Neural cell (in vitro differentiated cells): ENCODE measurements at regions not wholly inside any gene's neighbourhood (a gene's known extent, or its start where the extent isn't known, plus 50 kb on each side); places are given as distances from the start of the nearest gene placed in this dataset.

Experiments
- H2AFZ ChIP-seq: fragments of 200-600, 300-800 bp; sonication (generic), shearing (Covaris generic); 2 replicates; pipeline ENCODE4 v1.6.0; 2014; ENCODE audit warnings: low read depth, mild to moderate bottlenecking, antibody characterized with exemption, low read length, moderate library complexity
- H3F3A ChIP-seq: fragments of 200-600 bp; shearing (Covaris generic); 2 replicates; pipeline ENCODE4 v1.6.1; 2016; ENCODE audit warnings: mild to moderate bottlenecking, moderate library complexity, mixed read lengths, antibody characterized with exemption, low read length; ENCODE audit not compliant: insufficient read depth, poor library complexity, severe bottlenecking
- H3K27ac ChIP-seq: fragments of 200-600, 300-800 bp; sonication (generic), shearing (Covaris generic); 2 replicates; pipeline ENCODE4 v1.5.1; 2014; ENCODE audit warnings: mild to moderate bottlenecking, low read length, moderate library complexity
- H3K27me3 ChIP-seq: fragments of 300-800, 200-600 bp; sonication (generic), shearing (Covaris generic); 2 replicates; pipeline ENCODE4 v1.6.0; 2014; ENCODE audit warnings: mild to moderate bottlenecking, low read depth, low read length, moderate library complexity; ENCODE audit not compliant: insufficient read depth
- H3K36me3 ChIP-seq: fragments of 300-800, 200-600 bp; sonication (generic), shearing (Covaris generic); 2 replicates; pipeline ENCODE4 v1.5.1; 2014; ENCODE audit warnings: mild to moderate bottlenecking, antibody characterized with exemption, low read length, moderate library complexity; ENCODE audit not compliant: insufficient read depth
- H3K4me2 ChIP-seq: fragments of 300-800, 200-600 bp; sonication (generic), shearing (Covaris generic); 2 replicates; pipeline ENCODE4 v1.6.0; 2014; ENCODE audit warnings: mild to moderate bottlenecking, low read length
- H3K4me3 ChIP-seq: fragments of 300-800, 200-600 bp; sonication (generic), shearing (Covaris generic); 2 replicates; pipeline ENCODE4 v1.5.1; 2014; ENCODE audit warnings: mild to moderate bottlenecking, low read length, moderate library complexity
- H3K79me2 ChIP-seq: fragments of 200-600 bp; shearing (Covaris generic); replicated peaks from 2 replicates; pipeline ENCODE4 v1.6.0; 2014; ENCODE audit warnings: mild to moderate bottlenecking, low read length, moderate library complexity; ENCODE audit not compliant: insufficient read depth
- H3K9ac ChIP-seq: fragments of 300-800, 200-600 bp; sonication (generic), shearing (Covaris generic); 2 replicates; pipeline ENCODE4 v1.6.1; 2016; ENCODE audit warnings: mild to moderate bottlenecking, low read length, mixed read lengths
- H3K9me2 ChIP-seq: fragments of 200-600 bp; shearing (Covaris generic); 2 replicates; pipeline ENCODE4 v1.6.1; 2016; ENCODE audit warnings: mild to moderate bottlenecking, low read length, mixed read lengths; ENCODE audit not compliant: insufficient read depth
- H3K9me3 ChIP-seq: fragments of 200-600, 300-800 bp; sonication (generic), shearing (Covaris generic); 2 replicates; pipeline ENCODE4 v1.6.1; 2016; ENCODE audit warnings: mild to moderate bottlenecking, mixed run types, low read length, moderate library complexity, mixed read lengths
- H4K20me1 ChIP-seq: fragments of 200-600 bp; shearing (Covaris generic); 2 replicates; pipeline ENCODE4 v1.6.1; 2016; ENCODE audit warnings: mild to moderate bottlenecking, mixed run types; ENCODE audit not compliant: insufficient read depth
- EP300 ChIP-seq: fragments of 450-650 bp; conservative IDR thresholded peaks from 2 replicates; pipeline ENCODE4 v1.6.1; 2014; ENCODE audit warnings: antibody characterized with exemption, mild to moderate bottlenecking, moderate library complexity; ENCODE audit not compliant: poor library complexity, severe bottlenecking
- EZH2 ChIP-seq: fragments of 200-600, 300-800 bp; shearing (Covaris generic), sonication (generic); IDR thresholded peaks from 2 replicates; pipeline ENCODE4 v1.6.1; 2014; ENCODE audit warnings: antibody characterized with exemption, low read length, borderline replicate concordance, mild to moderate bottlenecking; ENCODE audit not compliant: insufficient read depth, poor library complexity, severe bottlenecking
- MXI1 ChIP-seq: fragments of 450-650 bp; conservative IDR thresholded peaks from 2 replicates; pipeline ENCODE4 v1.6.1; 2014; ENCODE audit warnings: antibody characterized with exemption, mild to moderate bottlenecking; ENCODE audit not compliant: poor library complexity, severe bottlenecking
- POLR2AphosphoS5 ChIP-seq: IDR thresholded peaks from 2 replicates; pipeline ENCODE4 v1.6.1; 2012
- RAD21 ChIP-seq: fragments of 450-650 bp; conservative IDR thresholded peaks from 2 replicates; pipeline ENCODE4 v1.6.1; 2014; ENCODE audit warnings: antibody characterized with exemption, mild to moderate bottlenecking, moderate library complexity
- SMC3 ChIP-seq: fragments of 450-650 bp; conservative IDR thresholded peaks from 2 replicates; pipeline ENCODE4 v1.6.1; 2014; ENCODE audit warnings: antibody characterized with exemption, mild to moderate bottlenecking, moderate library complexity; ENCODE audit not compliant: poor library complexity
- TAF1 ChIP-seq: IDR thresholded peaks from 2 replicates; pipeline ENCODE4 v1.6.1; 2012; ENCODE audit warnings: low read depth
- TF ChIP-seq, protein P1 (sequence below): IDR thresholded peaks from 2 replicates; pipeline ENCODE4 v1.6.1; 2012; ENCODE audit warnings: borderline replicate concordance
- TF ChIP-seq, protein P2 (sequence below): fragments of 450-650 bp; IDR thresholded peaks from 2 replicates; pipeline ENCODE4 v1.5.1; 2014; ENCODE audit warnings: antibody characterized with exemption, mild to moderate bottlenecking, moderate library complexity; ENCODE audit not compliant: poor library complexity, severe bottlenecking

DNA sequence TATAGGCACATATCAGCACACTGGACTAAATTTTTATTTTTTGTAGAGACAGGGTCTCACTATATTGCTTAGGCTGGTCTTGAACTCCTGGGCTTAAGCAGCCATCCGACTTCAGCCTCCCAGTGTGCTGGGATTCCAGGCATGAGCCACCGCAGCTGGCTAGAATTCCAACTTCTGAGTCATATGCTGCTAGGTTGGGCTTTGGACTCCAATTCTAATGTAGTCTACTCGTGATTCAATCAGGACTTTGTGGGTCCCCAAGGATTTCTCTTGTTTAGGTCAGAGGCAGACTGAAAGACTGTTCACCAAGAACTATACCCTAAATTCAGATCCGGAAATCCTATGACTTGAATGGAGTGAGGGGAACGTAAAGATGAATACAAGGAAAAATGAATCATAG, 68.2 kb upstream of the CHD1 start:
- H3K4me2 ChIP-seq: no peak overlapping the region
- no peaks in the 10 kb centered on the region for H3K36me3 ChIP-seq
- no peaks in the 10 kb centered on the region for H3K9me2 ChIP-seq
- H3K27ac ChIP-seq: no peak overlapping the region
- no peaks in the 10 kb centered on the region for H3F3A ChIP-seq
- no peaks in the 10 kb centered on the region for H4K20me1 ChIP-seq
- no peak overlapping the region for H3K4me3 ChIP-seq
- TF ChIP-seq, protein P1, sequence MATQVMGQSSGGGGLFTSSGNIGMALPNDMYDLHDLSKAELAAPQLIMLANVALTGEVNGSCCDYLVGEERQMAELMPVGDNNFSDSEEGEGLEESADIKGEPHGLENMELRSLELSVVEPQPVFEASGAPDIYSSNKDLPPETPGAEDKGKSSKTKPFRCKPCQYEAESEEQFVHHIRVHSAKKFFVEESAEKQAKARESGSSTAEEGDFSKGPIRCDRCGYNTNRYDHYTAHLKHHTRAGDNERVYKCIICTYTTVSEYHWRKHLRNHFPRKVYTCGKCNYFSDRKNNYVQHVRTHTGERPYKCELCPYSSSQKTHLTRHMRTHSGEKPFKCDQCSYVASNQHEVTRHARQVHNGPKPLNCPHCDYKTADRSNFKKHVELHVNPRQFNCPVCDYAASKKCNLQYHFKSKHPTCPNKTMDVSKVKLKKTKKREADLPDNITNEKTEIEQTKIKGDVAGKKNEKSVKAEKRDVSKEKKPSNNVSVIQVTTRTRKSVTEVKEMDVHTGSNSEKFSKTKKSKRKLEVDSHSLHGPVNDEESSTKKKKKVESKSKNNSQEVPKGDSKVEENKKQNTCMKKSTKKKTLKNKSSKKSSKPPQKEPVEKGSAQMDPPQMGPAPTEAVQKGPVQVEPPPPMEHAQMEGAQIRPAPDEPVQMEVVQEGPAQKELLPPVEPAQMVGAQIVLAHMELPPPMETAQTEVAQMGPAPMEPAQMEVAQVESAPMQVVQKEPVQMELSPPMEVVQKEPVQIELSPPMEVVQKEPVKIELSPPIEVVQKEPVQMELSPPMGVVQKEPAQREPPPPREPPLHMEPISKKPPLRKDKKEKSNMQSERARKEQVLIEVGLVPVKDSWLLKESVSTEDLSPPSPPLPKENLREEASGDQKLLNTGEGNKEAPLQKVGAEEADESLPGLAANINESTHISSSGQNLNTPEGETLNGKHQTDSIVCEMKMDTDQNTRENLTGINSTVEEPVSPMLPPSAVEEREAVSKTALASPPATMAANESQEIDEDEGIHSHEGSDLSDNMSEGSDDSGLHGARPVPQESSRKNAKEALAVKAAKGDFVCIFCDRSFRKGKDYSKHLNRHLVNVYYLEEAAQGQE: no peak
- TF ChIP-seq EP300: no peak
- H3K9ac ChIP-seq: no peak overlapping the region
- no peaks in the 10 kb centered on the region for H3K79me2 ChIP-seq
- no peak overlapping the region for H2AFZ ChIP-seq
- H3K27me3 ChIP-seq: no peaks in the 10 kb centered on the region
- no peaks in the 10 kb centered on the region for H3K9me3 ChIP-seq

DNA sequence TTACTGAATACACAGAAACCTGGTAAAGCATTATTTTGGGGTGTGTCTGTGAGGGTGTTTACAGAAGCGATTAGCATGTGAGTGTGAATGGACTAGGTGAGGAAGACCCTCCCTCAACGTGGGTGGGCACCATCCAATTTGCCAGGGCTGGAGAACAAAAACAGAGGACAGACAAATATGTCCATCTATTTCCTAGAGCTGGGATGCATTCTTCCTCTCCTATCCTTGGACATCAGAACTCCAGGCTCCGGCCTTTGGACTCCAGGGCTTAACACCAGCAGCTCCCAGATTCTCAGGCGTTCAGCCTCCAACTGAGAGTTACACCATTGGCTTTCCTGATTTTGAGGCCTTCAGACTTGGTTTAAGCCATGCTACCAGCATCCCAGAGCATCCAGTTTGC, 65.8 kb upstream of the CHD1 start:
- H3K9me2 ChIP-seq: no peaks in the 10 kb centered on the region
- H3F3A ChIP-seq: no peaks in the 10 kb centered on the region
- H3K9me3 ChIP-seq: no peaks in the 10 kb centered on the region
- no peak overlapping the region for H3K9ac ChIP-seq
- no peak overlapping the region for H2AFZ ChIP-seq
- TF ChIP-seq, protein P2, sequence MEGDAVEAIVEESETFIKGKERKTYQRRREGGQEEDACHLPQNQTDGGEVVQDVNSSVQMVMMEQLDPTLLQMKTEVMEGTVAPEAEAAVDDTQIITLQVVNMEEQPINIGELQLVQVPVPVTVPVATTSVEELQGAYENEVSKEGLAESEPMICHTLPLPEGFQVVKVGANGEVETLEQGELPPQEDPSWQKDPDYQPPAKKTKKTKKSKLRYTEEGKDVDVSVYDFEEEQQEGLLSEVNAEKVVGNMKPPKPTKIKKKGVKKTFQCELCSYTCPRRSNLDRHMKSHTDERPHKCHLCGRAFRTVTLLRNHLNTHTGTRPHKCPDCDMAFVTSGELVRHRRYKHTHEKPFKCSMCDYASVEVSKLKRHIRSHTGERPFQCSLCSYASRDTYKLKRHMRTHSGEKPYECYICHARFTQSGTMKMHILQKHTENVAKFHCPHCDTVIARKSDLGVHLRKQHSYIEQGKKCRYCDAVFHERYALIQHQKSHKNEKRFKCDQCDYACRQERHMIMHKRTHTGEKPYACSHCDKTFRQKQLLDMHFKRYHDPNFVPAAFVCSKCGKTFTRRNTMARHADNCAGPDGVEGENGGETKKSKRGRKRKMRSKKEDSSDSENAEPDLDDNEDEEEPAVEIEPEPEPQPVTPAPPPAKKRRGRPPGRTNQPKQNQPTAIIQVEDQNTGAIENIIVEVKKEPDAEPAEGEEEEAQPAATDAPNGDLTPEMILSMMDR: no peak
- TF ChIP-seq, protein P1: no peak
- TF ChIP-seq SMC3 (no peak), EP300 (no peak), POLR2AphosphoS5 (no peak), EZH2 (no peak), RAD21 (no peak), TAF1 (no peak), MXI1 (no peak)
- no peaks in the 10 kb centered on the region for H3K27me3 ChIP-seq
- H3K36me3 ChIP-seq: no peaks in the 10 kb centered on the region
- no peaks in the 10 kb centered on the region for H4K20me1 ChIP-seq
- H3K4me2 ChIP-seq: no peak overlapping the region
- no peak overlapping the region for H3K27ac ChIP-seq
- no peak overlapping the region for H3K4me3 ChIP-seq
- no peaks in the 10 kb centered on the region for H3K79me2 ChIP-seq
